ENCODE measurements at regions not wholly inside any gene's neighbourhood (a gene's known extent, or its start where the extent isn't known, plus 50 kb on each side); places are given as distances from the start of the nearest gene placed in this dataset.

DNA sequence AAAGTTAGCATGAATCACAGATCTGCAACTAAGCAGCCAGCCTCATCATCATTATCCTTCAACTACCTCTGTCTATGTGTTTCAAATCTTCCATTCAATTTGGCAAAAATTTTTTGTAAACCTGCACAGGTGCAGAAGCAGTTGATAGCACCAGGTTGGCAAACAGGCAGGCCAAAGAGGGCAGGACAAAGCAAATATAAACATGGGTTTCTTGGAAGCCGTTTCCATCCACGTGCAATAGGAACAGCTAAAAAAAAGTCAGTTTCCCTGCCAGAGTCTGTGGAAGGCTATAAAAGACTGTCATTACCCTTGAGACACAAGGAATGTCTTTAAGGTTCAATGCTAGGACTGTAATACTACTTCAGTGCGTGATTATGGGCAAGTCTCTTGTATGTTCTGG is 253.2 kb downstream of the PDHA2 start:
- TF ChIP-seq, protein P1, sequence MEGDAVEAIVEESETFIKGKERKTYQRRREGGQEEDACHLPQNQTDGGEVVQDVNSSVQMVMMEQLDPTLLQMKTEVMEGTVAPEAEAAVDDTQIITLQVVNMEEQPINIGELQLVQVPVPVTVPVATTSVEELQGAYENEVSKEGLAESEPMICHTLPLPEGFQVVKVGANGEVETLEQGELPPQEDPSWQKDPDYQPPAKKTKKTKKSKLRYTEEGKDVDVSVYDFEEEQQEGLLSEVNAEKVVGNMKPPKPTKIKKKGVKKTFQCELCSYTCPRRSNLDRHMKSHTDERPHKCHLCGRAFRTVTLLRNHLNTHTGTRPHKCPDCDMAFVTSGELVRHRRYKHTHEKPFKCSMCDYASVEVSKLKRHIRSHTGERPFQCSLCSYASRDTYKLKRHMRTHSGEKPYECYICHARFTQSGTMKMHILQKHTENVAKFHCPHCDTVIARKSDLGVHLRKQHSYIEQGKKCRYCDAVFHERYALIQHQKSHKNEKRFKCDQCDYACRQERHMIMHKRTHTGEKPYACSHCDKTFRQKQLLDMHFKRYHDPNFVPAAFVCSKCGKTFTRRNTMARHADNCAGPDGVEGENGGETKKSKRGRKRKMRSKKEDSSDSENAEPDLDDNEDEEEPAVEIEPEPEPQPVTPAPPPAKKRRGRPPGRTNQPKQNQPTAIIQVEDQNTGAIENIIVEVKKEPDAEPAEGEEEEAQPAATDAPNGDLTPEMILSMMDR (IDR thresholded peaks at IDR 0.05; ENCODE audit: borderline replicate concordance, insufficient read depth, low read depth, low read length), result no peak
- no peak overlapping the region for H3K4me3 ChIP-seq (ENCODE audit: low read depth, low read length)

- no peak overlapping the region for H3K4me3 ChIP-seq (ENCODE audit: low read depth, low read length)
- TF ChIP-seq, protein P1 (IDR thresholded peaks at IDR 0.05; ENCODE audit: borderline replicate concordance, insufficient read depth, low read depth, low read length), result no peak
These were observed 253.7 kb downstream of the PDHA2 start for GRCh38 chr4:96093563-96093962.

DNA sequence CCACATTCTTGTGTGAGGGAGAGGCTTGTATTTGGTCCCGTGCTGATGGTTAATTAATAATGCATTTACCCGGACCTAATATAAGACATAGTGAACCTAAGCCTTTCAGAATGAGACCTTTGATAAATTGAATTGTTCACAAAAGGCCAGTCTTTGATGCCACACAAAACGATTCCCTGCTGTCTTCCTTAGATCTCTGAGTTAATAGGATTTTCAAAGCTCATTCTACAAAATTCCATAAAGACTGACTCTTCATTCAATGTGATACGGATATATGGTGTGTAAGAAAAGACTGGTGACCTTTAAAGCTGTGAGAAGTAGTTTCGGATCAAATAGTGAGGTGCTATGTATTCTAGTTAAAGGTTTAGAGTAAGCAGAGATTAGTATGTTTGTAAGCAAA is 254.3 kb downstream of the PDHA2 start:
- no peak overlapping the region for H3K4me3 ChIP-seq (ENCODE audit: low read depth, low read length)
- TF ChIP-seq, protein P1 (IDR thresholded peaks at IDR 0.05; ENCODE audit: borderline replicate concordance, insufficient read depth, low read depth, low read length), result no peak

DNA sequence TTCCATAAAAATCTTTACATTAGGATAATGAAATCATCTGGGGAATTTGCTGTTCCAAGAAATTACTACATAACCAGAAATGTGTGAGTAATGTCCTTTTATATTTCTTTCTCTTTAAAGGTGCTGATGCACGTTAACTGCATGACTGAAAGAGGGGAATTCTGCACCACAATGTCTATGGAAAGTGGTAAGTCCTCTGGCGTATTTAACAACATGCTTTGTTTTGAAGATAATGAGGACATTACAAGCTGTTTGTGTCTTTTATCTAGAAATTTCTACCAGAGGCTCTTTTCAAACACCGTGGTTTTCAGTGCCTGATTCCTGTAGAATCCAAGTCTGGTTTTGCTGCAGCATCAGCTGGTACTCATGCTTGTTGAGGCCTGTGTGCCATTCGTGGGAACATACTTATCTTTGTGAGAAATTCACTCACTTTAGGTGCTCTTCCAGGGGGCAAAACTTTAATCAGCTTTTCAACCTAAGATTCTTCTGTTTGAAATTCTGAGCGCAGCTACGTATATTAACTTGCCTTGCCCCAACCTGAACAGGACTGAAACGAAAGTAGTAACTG is 257.2 kb downstream of the PDHA2 start:
- H3K4me3 ChIP-seq (ENCODE audit: low read depth, low read length), result no peak overlapping the region
- TF ChIP-seq, protein P1 (IDR thresholded peaks at IDR 0.05; ENCODE audit: borderline replicate concordance, insufficient read depth, low read depth, low read length), result no peak

DNA sequence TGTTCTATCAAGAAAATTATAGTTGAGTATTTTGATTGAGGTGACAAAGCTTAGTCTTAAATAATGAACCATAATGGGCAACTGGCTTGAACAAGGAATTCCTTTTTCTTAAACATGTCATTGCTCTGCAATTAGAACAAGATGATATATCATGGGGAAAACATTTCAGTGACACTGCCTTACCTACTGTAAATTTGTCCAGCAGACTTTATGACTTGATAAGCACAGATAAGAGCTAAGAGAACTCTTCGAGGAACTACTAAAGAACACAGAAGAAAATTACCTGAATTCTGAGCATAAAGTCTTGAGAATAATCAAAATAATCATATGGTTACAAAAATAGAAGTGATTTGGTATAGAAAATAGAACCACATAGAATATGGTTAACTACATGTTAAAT is 257.8 kb downstream of the PDHA2 start:
- TF ChIP-seq, protein P1 (IDR thresholded peaks at IDR 0.05; ENCODE audit: borderline replicate concordance, insufficient read depth, low read depth, low read length), result no peak
- no peak overlapping the region for H3K4me3 ChIP-seq (ENCODE audit: low read depth, low read length)

DNA sequence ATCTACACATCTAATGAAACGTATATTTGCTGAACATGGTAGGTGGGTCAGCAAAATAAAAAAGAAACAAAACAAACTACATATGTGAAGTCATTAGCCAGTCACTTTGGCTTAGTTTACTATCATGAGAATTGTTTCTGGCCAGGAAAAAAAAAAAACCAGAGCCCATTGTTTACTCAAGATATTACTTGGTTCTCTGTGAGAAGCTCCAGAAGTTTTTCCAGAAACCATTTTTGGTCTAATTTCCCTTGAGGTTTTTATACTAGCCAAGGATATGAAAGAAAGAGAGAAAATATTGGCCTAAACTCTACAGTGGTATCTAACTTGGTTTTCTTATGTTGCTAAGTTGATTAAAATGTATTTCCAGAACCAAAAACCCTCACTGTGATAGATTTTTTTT is 259.1 kb downstream of the PDHA2 start:
- H3K4me3 ChIP-seq (ENCODE audit: low read depth, low read length), result no peak overlapping the region
- TF ChIP-seq, protein P1 (IDR thresholded peaks at IDR 0.05; ENCODE audit: borderline replicate concordance, insufficient read depth, low read depth, low read length), result no peak

DNA sequence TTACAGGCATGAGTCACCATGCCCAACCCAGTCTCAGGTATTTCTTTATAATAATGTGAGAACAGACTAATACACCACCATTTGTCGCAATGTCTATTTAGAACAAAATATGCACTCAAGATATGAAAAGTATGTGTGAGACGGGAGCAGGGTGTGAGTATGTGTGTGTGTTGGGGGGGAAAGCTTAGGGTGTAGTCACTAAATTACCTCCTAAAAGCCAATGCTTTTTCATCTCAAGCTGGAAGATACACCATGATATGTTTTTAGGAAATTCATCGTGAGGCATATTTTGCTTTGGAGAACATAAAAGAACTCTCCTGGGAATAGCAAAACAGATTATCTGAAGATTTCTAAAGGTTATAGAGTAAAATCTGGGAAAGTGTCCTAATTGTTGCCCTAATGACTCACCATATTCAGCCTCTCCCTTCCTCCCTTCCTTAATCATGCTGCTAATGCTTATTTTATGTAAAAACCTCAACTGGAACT is 262.7 kb downstream of the PDHA2 start:
- no peak overlapping the region for H3K4me3 ChIP-seq (ENCODE audit: low read depth, low read length)
- TF ChIP-seq, protein P1 (IDR thresholded peaks at IDR 0.05; ENCODE audit: borderline replicate concordance, insufficient read depth, low read depth, low read length), result no peak
